GM23338 (cell line): ENCODE measurements at regions not wholly inside any gene's neighbourhood (a gene's known extent, or its start where the extent isn't known, plus 50 kb on each side); places are given as distances from the start of the nearest gene placed in this dataset.

Experiments used
- ATAC-seq: fragments of 200-7000 bp; cut with Tn5 transposase; 3 replicates; pipeline ENCODE4 v1.9.1; 2020
- DNase-seq: peaks from one replicate; pipeline ENCODE4 v3.0.0-alpha.2; 2015; ENCODE audit warnings: low spot score
- H2AFZ ChIP-seq: fragments of 200-600 bp; sonication (generic); 2 replicates; pipeline ENCODE4 v1.8.0; 2016; ENCODE audit warnings: antibody characterized with exemption, mild to moderate bottlenecking, moderate library complexity
- H3F3A ChIP-seq: fragments of 200-600 bp; sonication (generic); replicated peaks from 2 replicates; pipeline ENCODE4 v1.8.0; 2017; ENCODE audit warnings: antibody characterized with exemption, mixed run types, low read depth
- H3K27ac ChIP-seq: fragments of 200-600 bp; sonication (generic); 2 replicates; pipeline ENCODE4 v1.6.1; 2016; ENCODE audit warnings: low read depth
- H3K27me3 ChIP-seq: fragments of 200-600 bp; sonication (generic); 2 replicates; pipeline ENCODE4 v1.8.0; 2016; ENCODE audit warnings: mild to moderate bottlenecking, mixed run types, moderate library complexity; ENCODE audit not compliant: insufficient read depth
- H3K36me3 ChIP-seq: fragments of 200-600 bp; sonication (generic); 2 replicates; pipeline ENCODE4 v1.8.0; 2016; ENCODE audit warnings: mild to moderate bottlenecking; ENCODE audit not compliant: insufficient read depth
- H3K4me1 ChIP-seq: fragments of 200-600 bp; sonication (generic); 2 replicates; pipeline ENCODE4 v1.8.0; 2016; ENCODE audit warnings: mild to moderate bottlenecking, moderate library complexity; ENCODE audit not compliant: insufficient read depth
- H3K4me2 ChIP-seq: fragments of 200-600 bp; sonication (generic); 2 replicates; pipeline ENCODE4 v1.7.1; 2017; ENCODE audit warnings: mixed run types
- H3K4me3 ChIP-seq: fragments of 200-600 bp; sonication (generic); 2 replicates; pipeline ENCODE4 v1.6.1; 2016; ENCODE audit warnings: mixed run types
- H3K79me2 ChIP-seq: fragments of 200-600 bp; sonication (generic); replicated peaks from 2 replicates; pipeline ENCODE4 v1.8.0; 2017; ENCODE audit warnings: mild to moderate bottlenecking; ENCODE audit not compliant: insufficient read depth
- H3K9me2 ChIP-seq: fragments of 200-600 bp; sonication (generic); 2 replicates; pipeline ENCODE4 v1.8.0; 2017; ENCODE audit not compliant: insufficient read depth
- H4K20me1 ChIP-seq: fragments of 200-600 bp; sonication (generic); replicated peaks from 2 replicates; pipeline ENCODE4 v1.8.0; 2017; ENCODE audit warnings: mild to moderate bottlenecking; ENCODE audit not compliant: insufficient read depth
- H3K27ac Mint-ChIP-seq: 2 replicates; pipeline ENCODE4 v1.8.0; 2020; ENCODE audit warnings: inconsistent platforms, mild to moderate bottlenecking, moderate library complexity, mixed read lengths
- H3K27me3 Mint-ChIP-seq: 3 replicates; pipeline ENCODE4 v1.8.0; 2022; ENCODE audit warnings: low read depth, mild to moderate bottlenecking, moderate library complexity, mixed read lengths, inconsistent platforms; ENCODE audit not compliant: insufficient read depth, poor library complexity
- H3K36me3 Mint-ChIP-seq: 3 replicates; pipeline ENCODE4 v1.8.0; 2021; ENCODE audit warnings: low read depth, mild to moderate bottlenecking, inconsistent platforms, moderate library complexity, mixed read lengths
- H3K4me1 Mint-ChIP-seq: 3 replicates; pipeline ENCODE4 v1.8.0; 2020; ENCODE audit warnings: mild to moderate bottlenecking, inconsistent platforms, mixed read lengths
- H3K4me3 Mint-ChIP-seq: 3 replicates; pipeline ENCODE4 v1.8.0; 2021; ENCODE audit warnings: moderate library complexity, mild to moderate bottlenecking, inconsistent platforms, mixed read lengths
- H3K9me3 Mint-ChIP-seq: 3 replicates; pipeline ENCODE4 v1.8.0; 2020; ENCODE audit warnings: moderate library complexity, mild to moderate bottlenecking, inconsistent platforms, mixed read lengths
- CTCF ChIP-seq, 2 experiments: fragments of 200-600 bp in 1 of 2; sonication (generic) in 1 of 2; conservative IDR thresholded peaks; 2 replicates each; pipeline versions ENCODE4 v1.5.1 to v1.6.1; 2016 to 2017; ENCODE audit warnings: antibody characterized with exemption in 2 of 2, low read depth in 2 of 2, mild to moderate bottlenecking in 2 of 2, moderate library complexity in 1 of 2
- EZH2phosphoT487 ChIP-seq: fragments of 200-600 bp; sonication (generic); IDR thresholded peaks from one replicate; pipeline ENCODE4 v1.8.1; 2018; ENCODE audit warnings: antibody characterized with exemption; ENCODE audit not compliant: unreplicated experiment
- JUNB ChIP-seq: IDR thresholded peaks from one replicate; pipeline ENCODE4 v1.6.1; 2016; ENCODE audit warnings: antibody characterized with exemption; ENCODE audit not compliant: unreplicated experiment
- REST ChIP-seq: IDR thresholded peaks from one replicate; pipeline ENCODE4 v1.6.1; 2018; ENCODE audit warnings: antibody characterized with exemption; ENCODE audit not compliant: unreplicated experiment
- ZNF114 ChIP-seq: fragments of 250-450 bp; sonication (Bioruptor Pico); IDR thresholded peaks from 2 replicates; pipeline ENCODE4 v1.5.0; 2020; ENCODE audit warnings: mild to moderate bottlenecking, moderate library complexity

- H3K27me3 Mint-ChIP-seq = peaks cover 3% of the 10 kb centered on the region
Observed at GRCh38 chr10:78714225-78714624, 354.5 kb upstream of the ZMIZ1 start.

More at GRCh38 chr10:78714225-78714624, 354.5 kb upstream of the ZMIZ1 start:
- no peaks in the 10 kb centered on the region for H3K27me3 ChIP-seq
- Mint-ChIP-seq H3K4me1 (peaks cover 10% of the 10 kb centered on the region; the same call in 2 of the 3 replicates), H3K36me3 (no peaks in the 10 kb centered on the region), H3K4me3 (no peak overlapping the region), H3K9me3 (no peaks in the 10 kb centered on the region), H3K27ac (no peak overlapping the region)
- H3K36me3 ChIP-seq = no peaks in the 10 kb centered on the region
- no peaks in the 10 kb centered on the region for H3K9me2 ChIP-seq
- H3K4me2 ChIP-seq = no peak overlapping the region
- no peaks in the 10 kb centered on the region for H3K4me1 ChIP-seq
- H3K79me2 ChIP-seq = no peaks in the 10 kb centered on the region
- DNase-seq (no peak), ATAC-seq (no peak)
- no peak overlapping the region for H3K27ac ChIP-seq
- no peaks in the 10 kb centered on the region for H4K20me1 ChIP-seq
- no peak for TF ChIP-seq EZH2phosphoT487
- no peak for TF ChIP-seq REST
- no peak for TF ChIP-seq JUNB
- TF ChIP-seq CTCF (conservative IDR thresholded peaks at IDR 0.05; ENCODE audit: low read depth in 2 of 2) = no peak
- TF ChIP-seq ZNF114 (CRISPR knock-in tag) = no peak
- no peak overlapping the region for H2AFZ ChIP-seq
- H3F3A ChIP-seq = no peaks in the 10 kb centered on the region
- H3K4me3 ChIP-seq = no peak overlapping the region
